NB4 (cell line): ENCODE measurements at regions not wholly inside any gene's neighbourhood (a gene's known extent, or its start where the extent isn't known, plus 50 kb on each side); places are given as distances from the start of the nearest gene placed in this dataset.
"Not testable (repeated sequence)": the region's sequence is repeated elsewhere in the genome, so short reads cannot be mapped to it uniquely, and the experiment has no call there.

Source experiments
- DNase-seq: peaks from one replicate; pipeline ENCODE4 v3.0.0; 2010; ENCODE audit warnings: low read depth
- H3K4me3 ChIP-seq: one replicate; pipeline ENCODE4 v1.5.1; 2011; ENCODE audit warnings: mild to moderate bottlenecking, low read depth, low read length, moderate library complexity
- CTCF ChIP-seq: IDR thresholded peaks from one replicate; pipeline ENCODE4 v1.5.1; 2012; ENCODE audit warnings: low read depth, low read length
- MAX ChIP-seq: IDR thresholded peaks from 2 replicates; pipeline ENCODE4 v1.6.1; 2011; ENCODE audit warnings: low read depth, low read length
- MYC ChIP-seq: IDR thresholded peaks from 2 replicates; pipeline ENCODE4 v1.6.1; 2011; ENCODE audit warnings: low read depth, low read length
- POLR2A ChIP-seq: IDR thresholded peaks from 2 replicates; pipeline ENCODE4 v1.6.1; 2011; ENCODE audit warnings: mild to moderate bottlenecking; ENCODE audit not compliant: insufficient read length; ENCODE audit errors: extremely low read depth

GRCh38 chr1:19024532-19024931 lies 68.1 kb upstream of the IFFO2 start:
- DNase-seq: no peak
- no peak overlapping the region for H3K4me3 ChIP-seq
- no peak for TF ChIP-seq MYC
- no peak for TF ChIP-seq POLR2A
- TF ChIP-seq MAX: no peak
- TF ChIP-seq CTCF: no peak

GRCh38 chr1:19023787-19024186 lies 67.3 kb upstream of the IFFO2 start:
- TF ChIP-seq MAX (no peak), CTCF (no peak), POLR2A (no peak), MYC (no peak)
- H3K4me3 ChIP-seq: no peak overlapping the region
- DNase-seq: no peak

GRCh38 chr1:19021845-19022244 lies 65.4 kb upstream of the IFFO2 start:
- DNase-seq: no peak
- no peak overlapping the region for H3K4me3 ChIP-seq
- TF ChIP-seq MYC: no peak
- no peak for TF ChIP-seq MAX
- TF ChIP-seq POLR2A: no peak
- no peak for TF ChIP-seq CTCF

- DNase-seq, H3K4me3 ChIP-seq: not testable (repeated sequence)
Measured at GRCh38 chr1:19019288-19019687, 62.8 kb upstream of the IFFO2 start.

GRCh38 chr1:19015476-19015875 lies 59.0 kb upstream of the IFFO2 start:
- TF ChIP-seq MAX (no peak), CTCF (no peak), MYC (no peak), POLR2A (no peak)
- no peak for DNase-seq

GRCh38 chr1:19014765-19015164 lies 58.3 kb upstream of the IFFO2 start:
- TF ChIP-seq MYC (no peak), MAX (no peak), POLR2A (no peak), CTCF (no peak)
- no peak overlapping the region for H3K4me3 ChIP-seq
- no peak for DNase-seq

More at GRCh38 chr1:19015476-19015875, 59.0 kb upstream of the IFFO2 start:
- H3K4me3 ChIP-seq: no peak overlapping the region
